Loucy (cell line): ENCODE measurements at regions not wholly inside any gene's neighbourhood (a gene's known extent, or its start where the extent isn't known, plus 50 kb on each side); places are given as distances from the start of the nearest gene placed in this dataset.

Experiments
- EZH2phosphoT487 ChIP-seq: fragments of 200-600 bp; IDR thresholded peaks from 2 replicates; pipeline ENCODE4 v1.6.1; 2018; ENCODE audit warnings: antibody characterized with exemption, mild to moderate bottlenecking, moderate library complexity, borderline replicate concordance
- TF ChIP-seq, protein P1 (sequence below): fragments of 200-600 bp; sonication (generic); conservative IDR thresholded peaks from 2 replicates; pipeline ENCODE4 v1.5.1; 2014; ENCODE audit warnings: mild to moderate bottlenecking, antibody characterized with exemption, low read length

DNA sequence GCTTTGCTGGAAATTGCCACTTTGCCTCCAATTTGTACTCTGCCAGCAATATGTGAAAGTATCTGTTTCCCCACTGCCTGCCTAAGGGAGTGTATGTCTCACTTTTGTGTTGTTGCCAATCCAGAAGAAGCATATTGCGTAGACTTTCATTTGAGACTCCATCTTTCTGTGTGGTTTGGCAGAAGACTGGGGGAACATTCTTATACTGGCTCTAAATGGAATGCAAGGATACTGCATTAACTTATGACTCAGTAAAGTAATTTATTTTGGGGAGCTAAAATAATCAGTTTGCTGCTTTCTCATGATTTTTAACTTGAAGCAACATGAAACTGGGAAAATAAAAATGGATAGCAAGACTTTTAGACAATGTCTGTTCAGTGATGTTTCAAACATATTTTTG lies 107.7 kb upstream of the TMPRSS2 start:
- TF ChIP-seq, protein P1, sequence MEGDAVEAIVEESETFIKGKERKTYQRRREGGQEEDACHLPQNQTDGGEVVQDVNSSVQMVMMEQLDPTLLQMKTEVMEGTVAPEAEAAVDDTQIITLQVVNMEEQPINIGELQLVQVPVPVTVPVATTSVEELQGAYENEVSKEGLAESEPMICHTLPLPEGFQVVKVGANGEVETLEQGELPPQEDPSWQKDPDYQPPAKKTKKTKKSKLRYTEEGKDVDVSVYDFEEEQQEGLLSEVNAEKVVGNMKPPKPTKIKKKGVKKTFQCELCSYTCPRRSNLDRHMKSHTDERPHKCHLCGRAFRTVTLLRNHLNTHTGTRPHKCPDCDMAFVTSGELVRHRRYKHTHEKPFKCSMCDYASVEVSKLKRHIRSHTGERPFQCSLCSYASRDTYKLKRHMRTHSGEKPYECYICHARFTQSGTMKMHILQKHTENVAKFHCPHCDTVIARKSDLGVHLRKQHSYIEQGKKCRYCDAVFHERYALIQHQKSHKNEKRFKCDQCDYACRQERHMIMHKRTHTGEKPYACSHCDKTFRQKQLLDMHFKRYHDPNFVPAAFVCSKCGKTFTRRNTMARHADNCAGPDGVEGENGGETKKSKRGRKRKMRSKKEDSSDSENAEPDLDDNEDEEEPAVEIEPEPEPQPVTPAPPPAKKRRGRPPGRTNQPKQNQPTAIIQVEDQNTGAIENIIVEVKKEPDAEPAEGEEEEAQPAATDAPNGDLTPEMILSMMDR, result no peak
- TF ChIP-seq EZH2phosphoT487, result no peak
